ENCODE measurements at regions not wholly inside any gene's neighbourhood (a gene's known extent, or its start where the extent isn't known, plus 50 kb on each side); places are given as distances from the start of the nearest gene placed in this dataset.

GRCh38 chr6:119467488-119468081, 118.0 kb upstream of the MAN1A1 start:
- Mint-ChIP-seq H3K4me1 (ENCODE audit: low read depth in 2 of 2) (peaks cover 5 to 17% of the 10 kb centered on the region in 2 donors), H3K36me3 (no peaks in the 10 kb centered on the region), H3K27me3 (no peaks in the 10 kb centered on the region), H3K27ac (no peak overlapping the region), H3K4me3 (no peak overlapping the region), H3K9me3 (no peaks in the 10 kb centered on the region)
- no peak for DNase-seq (ENCODE audit: low spot score)
- no peak for ATAC-seq

GRCh38 chr6:119466226-119466625, 116.7 kb upstream of the MAN1A1 start:
- Mint-ChIP-seq H3K9me3 (no peaks in the 10 kb centered on the region), H3K27me3 (no peaks in the 10 kb centered on the region), H3K4me3 (no peak overlapping the region), H3K4me1 (ENCODE audit: low read depth in 2 of 2) (peaks cover 5 to 15% of the 10 kb centered on the region in 2 donors), H3K27ac (no peak overlapping the region), H3K36me3 (no peaks in the 10 kb centered on the region)
- ATAC-seq (no peak), DNase-seq (ENCODE audit: low spot score) (no peak)

DNA sequence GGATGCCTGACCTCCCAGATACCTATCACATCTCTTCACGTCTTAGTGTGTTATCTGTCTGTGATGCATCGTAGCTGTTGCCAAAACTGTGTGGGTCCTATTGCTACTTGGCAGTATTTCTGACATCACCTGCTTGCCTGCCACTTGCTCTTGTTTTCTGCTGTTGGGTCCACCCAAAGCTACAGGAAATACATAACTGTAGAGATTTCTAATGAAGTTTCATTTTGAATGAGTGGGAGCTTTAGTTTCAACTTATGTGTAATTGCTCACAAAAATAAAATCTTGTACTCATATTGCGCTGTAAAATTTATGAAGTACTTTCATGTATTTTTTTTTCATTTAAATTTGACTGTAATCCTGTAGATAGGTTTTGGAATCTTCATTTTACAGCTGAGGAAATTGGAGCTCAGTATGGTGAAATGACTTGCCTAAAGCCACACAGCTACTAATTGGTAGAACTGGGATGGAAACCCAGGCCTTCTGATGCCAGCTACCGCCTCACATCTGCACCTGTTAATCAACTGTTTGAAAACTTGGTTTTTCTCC, 113.6 kb upstream of the MAN1A1 start:
- H3K4me3 Mint-ChIP-seq = peak overlapping the region; percentile 8
- H3K27me3 Mint-ChIP-seq = peaks cover 2 to 6% of the 10 kb centered on the region in 2 donors
- DNase-seq (ENCODE audit: low spot score) = no peak
- H3K4me1 Mint-ChIP-seq (ENCODE audit: low read depth in 2 of 2) = peaks cover 5 to 7% of the 10 kb centered on the region in 2 donors
- H3K36me3 Mint-ChIP-seq = peaks cover 12% of the 10 kb centered on the region
- peak in 1 of 2 donors; percentile 82 for ATAC-seq
- H3K27ac Mint-ChIP-seq = peak overlapping the region in 1 of 2 donors; percentile 25
- H3K9me3 Mint-ChIP-seq = peaks cover 3% of the 10 kb centered on the region

DNA sequence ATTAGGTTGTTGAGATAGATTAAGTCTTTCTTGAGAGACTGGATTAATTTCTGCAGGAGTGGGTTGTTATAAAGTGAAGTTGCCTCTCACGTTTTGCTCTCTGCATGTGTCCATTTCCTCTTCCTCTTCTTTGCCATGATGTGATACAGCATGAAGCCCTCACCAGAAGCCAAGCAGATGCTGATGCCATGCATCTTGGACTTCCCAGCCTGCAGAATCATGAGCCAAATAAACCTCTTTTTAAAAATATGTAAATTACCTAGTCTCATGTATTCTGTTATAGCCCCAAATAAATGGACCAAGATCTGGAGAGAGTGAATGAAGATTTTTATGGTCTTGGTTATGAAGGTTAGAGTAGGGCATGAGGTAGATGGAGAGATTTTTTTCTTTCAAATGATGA, 111.6 kb upstream of the MAN1A1 start:
- Mint-ChIP-seq H3K27me3 (peaks cover 2 to 6% of the 10 kb centered on the region in 2 donors), H3K4me1 (ENCODE audit: low read depth in 2 of 2) (peaks cover 3 to 7% of the 10 kb centered on the region in 2 donors), H3K36me3 (peaks cover 12% of the 10 kb centered on the region), H3K27ac (no peak overlapping the region), H3K4me3 (no peak overlapping the region), H3K9me3 (peaks cover 3% of the 10 kb centered on the region)
- DNase-seq (ENCODE audit: low spot score) = no peak
- no peak for ATAC-seq

DNA sequence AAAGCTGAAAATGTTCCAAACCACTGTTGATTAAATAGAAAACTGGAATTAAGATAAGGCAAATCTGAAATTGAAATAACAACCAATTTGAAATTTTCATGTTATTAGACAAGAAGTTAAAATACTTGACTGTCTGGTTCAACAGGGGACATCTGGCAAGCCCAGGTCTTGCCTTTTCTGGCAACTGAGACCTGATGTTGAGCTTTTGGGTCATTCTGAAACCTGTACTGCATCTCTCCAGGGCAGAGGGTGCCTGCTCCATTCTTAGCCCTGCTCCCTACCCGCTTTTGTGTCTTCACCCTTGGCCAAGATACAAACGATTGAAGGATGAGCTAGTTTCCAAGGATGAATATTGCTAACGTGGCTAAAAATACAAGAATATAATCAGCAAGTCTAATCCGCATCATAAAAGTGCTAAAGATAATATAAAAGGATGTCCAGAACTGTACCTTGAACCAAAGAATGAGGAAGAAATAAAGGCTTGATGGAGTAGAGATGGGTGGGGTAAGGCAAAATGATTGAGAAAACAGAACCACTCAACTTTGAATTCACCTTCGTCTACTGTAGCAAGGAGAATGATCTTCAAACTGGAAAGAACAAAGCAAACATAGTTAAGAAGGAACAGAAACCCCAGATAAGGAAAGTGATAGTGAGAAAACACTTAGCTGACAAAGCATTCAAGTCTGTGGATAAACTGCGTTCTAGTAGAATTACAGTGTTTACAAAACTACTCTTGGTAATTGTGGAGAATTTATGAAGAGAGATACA, 109.8 kb upstream of the MAN1A1 start:
- no peak overlapping the region for H3K27ac Mint-ChIP-seq
- H3K4me3 Mint-ChIP-seq = no peak overlapping the region
- H3K36me3 Mint-ChIP-seq = peaks cover 12% of the 10 kb centered on the region
- peaks cover 3% of the 10 kb centered on the region for H3K9me3 Mint-ChIP-seq
- ATAC-seq = no peak
- peaks cover 3 to 7% of the 10 kb centered on the region in 2 donors for H3K4me1 Mint-ChIP-seq (ENCODE audit: low read depth in 2 of 2)
- no peak for DNase-seq (ENCODE audit: low spot score)
- peaks cover 2 to 11% of the 10 kb centered on the region in 2 donors for H3K27me3 Mint-ChIP-seq

DNA sequence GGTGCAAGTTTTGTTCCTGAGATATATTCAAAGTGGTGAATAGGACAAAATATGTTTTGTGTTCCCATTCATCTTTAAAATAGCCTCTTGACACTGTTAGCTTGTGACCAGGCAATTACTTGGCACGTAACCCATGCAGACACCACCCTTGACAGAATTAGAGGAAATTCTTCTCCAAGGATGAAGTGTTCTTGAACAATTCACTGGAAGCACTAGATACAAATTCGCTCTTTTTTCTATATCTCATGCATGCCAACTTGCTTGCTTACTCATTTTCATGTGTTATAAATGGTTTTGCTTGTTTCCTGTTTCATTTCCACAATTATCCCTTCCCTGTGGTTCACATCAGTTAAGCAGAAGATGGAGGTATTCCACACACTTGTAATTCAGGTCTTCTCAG, 105.2 kb upstream of the MAN1A1 start:
- H3K9me3 Mint-ChIP-seq = peaks cover 3% of the 10 kb centered on the region
- no peak overlapping the region for H3K27ac Mint-ChIP-seq
- H3K27me3 Mint-ChIP-seq = peaks cover 9 to 19% of the 10 kb centered on the region in 2 donors
- ATAC-seq (no peak), DNase-seq (ENCODE audit: low spot score) (no peak)
- H3K4me3 Mint-ChIP-seq = no peak overlapping the region
- H3K4me1 Mint-ChIP-seq (ENCODE audit: low read depth in 2 of 2) = no peaks in the 10 kb centered on the region
- H3K36me3 Mint-ChIP-seq = peaks cover 6% of the 10 kb centered on the region

DNA sequence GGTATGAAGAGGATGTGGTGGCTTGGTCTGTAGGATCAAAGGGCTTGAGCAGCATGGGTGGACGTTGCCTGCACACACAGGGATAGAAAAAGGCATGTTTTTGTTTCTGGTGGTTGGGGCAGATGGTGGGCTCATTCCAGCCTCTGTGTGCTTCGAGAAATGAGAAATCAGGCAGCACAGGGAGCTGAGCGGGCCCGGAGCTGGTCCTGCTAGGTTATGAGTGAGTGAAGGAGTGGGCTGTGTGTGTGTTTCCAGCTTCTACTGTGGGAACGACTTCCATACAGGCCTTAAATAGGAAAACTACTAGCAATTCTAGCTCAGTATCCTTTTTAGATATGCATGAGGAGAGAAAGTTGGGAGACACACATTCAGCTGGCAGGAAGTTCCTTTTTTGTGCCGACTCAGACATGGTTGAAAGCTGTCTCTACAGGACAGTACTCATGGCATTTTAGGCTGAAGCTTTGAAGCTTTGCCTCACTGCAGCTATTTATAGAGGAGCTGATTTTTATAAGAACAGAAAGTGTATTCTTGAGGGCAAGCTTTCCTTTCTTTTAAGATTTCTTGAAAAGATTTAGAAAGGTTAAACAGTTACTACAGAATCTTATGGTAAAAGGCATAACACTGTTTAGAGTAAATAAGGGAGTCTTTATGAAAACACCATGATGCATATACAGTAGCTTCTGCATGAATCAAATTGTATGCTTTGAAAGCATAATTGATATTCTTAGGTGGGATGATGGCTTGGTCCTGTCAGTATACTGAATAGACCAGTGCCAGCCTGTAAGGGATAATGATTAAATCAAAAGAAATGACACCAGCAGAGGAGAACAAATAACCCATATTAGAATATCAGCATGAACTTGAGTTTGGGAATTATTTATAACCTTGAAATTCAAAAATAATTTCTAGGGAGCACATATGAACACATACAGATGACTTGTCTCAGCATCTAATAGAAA, 104.0 kb upstream of the MAN1A1 start:
- Mint-ChIP-seq H3K27me3 (peaks cover 9 to 14% of the 10 kb centered on the region in 2 donors), H3K27ac (no peak overlapping the region), H3K4me1 (ENCODE audit: low read depth in 2 of 2) (no peaks in the 10 kb centered on the region), H3K36me3 (peaks cover 2% of the 10 kb centered on the region), H3K9me3 (peaks cover 3% of the 10 kb centered on the region), H3K4me3 (no peak overlapping the region)
- no peak for DNase-seq (ENCODE audit: low spot score)
- no peak for ATAC-seq

DNA sequence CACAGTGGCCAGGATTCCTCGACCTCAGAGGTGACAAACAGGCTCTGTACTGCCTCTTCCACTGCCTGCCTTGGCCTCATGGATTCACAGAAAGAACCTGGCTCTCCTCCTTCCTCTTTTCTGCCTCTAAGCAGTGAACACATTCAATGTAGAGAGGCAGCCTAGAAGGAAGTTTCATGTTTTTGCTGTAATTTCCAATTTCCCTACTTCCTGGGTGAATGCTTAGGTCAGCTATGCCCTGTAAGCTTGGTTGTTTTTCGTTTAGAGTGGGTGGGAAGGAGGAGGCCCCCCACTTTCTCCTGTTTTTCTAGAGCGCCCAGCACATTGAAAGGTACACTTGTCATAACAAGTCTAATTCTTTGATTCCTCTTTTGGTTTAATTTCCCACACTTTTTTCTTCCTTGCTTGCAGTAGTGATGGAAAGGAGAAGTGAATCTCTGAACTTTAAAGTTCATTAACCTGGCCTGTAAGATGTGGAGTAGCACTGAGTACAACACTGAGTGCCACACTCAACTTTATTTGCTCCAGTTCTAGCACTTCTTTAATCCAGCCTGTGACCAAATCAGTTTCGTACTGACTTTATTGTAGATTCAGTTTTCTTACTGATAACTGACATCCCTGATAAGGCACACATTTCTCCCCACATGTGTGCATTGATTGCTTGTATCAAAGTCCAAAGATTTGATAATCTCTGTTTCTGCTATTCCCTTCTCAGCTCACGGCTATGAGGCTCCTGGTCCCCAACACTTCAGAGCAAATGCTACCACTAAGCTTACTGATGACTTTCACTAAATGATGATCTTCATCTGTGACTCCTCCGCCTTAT, 100.0 kb upstream of the MAN1A1 start:
- DNase-seq (ENCODE audit: low spot score) = no peak
- no peak for ATAC-seq
- H3K4me3 Mint-ChIP-seq = no peak overlapping the region
- H3K4me1 Mint-ChIP-seq (ENCODE audit: low read depth in 2 of 2) = peaks cover 12 to 16% of the 10 kb centered on the region in 2 donors
- H3K27ac Mint-ChIP-seq = no peak overlapping the region
- no peaks in the 10 kb centered on the region for H3K36me3 Mint-ChIP-seq
- H3K27me3 Mint-ChIP-seq = peaks cover 7 to 9% of the 10 kb centered on the region in 2 donors
- H3K9me3 Mint-ChIP-seq = peaks cover 3% of the 10 kb centered on the region

GRCh38 chr6:119447921-119448320, 98.4 kb upstream of the MAN1A1 start:
- Mint-ChIP-seq H3K36me3 (no peaks in the 10 kb centered on the region), H3K4me1 (ENCODE audit: low read depth in 2 of 2) (peaks cover 18 to 21% of the 10 kb centered on the region in 2 donors), H3K9me3 (peaks cover under 1% of the 10 kb centered on the region), H3K27me3 (peaks cover 7 to 9% of the 10 kb centered on the region in 2 donors), H3K4me3 (no peak overlapping the region), H3K27ac (no peak overlapping the region)
- ATAC-seq (no peak), DNase-seq (ENCODE audit: low spot score) (no peak)

- peak overlapping the region; percentile 10 for H3K4me3 Mint-ChIP-seq
- H3K4me1 Mint-ChIP-seq (ENCODE audit: low read depth in 2 of 2) = peaks cover 20 to 21% of the 10 kb centered on the region in 2 donors
- no peak for DNase-seq (ENCODE audit: low spot score)
- H3K36me3 Mint-ChIP-seq = no peaks in the 10 kb centered on the region
- no peaks in the 10 kb centered on the region for H3K9me3 Mint-ChIP-seq
- H3K27ac Mint-ChIP-seq = peak overlapping the region in 1 of 2 donors; percentile 7
- ATAC-seq = no peak
- H3K27me3 Mint-ChIP-seq = peaks cover 7 to 8% of the 10 kb centered on the region in 2 donors
Measured at GRCh38 chr6:119446609-119447008, 97.0 kb upstream of the MAN1A1 start.

DNA sequence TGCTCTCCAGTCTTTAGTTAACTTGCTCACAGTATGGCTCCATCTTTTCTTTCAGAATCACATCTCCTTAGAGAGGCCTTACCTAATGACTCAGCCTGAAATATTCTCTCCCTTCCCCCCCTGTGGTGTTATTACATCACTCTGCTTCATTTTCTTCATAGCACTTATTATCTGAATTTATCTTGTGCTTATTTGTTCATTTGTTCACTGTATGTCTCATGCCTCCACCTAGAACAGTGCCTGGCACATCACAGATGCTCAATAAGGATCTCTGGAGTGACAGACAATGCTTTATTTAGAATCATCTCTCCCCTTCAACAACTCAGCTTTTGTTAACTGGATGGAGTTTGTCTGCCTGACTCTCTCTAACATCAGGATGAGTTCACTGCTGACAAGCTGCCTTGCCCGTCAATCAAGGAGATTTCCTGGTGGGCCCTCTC, 96.6 kb upstream of the MAN1A1 start:
- peaks cover 20 to 21% of the 10 kb centered on the region in 2 donors for H3K4me1 Mint-ChIP-seq (ENCODE audit: low read depth in 2 of 2)
- H3K27me3 Mint-ChIP-seq = peaks cover 7 to 8% of the 10 kb centered on the region in 2 donors
- DNase-seq (ENCODE audit: low spot score) (no peak), ATAC-seq (peak; percentile 57 to 77)
- H3K9me3 Mint-ChIP-seq = no peaks in the 10 kb centered on the region
- H3K27ac Mint-ChIP-seq = peak overlapping the region in 1 of 2 donors; percentile 7
- peak overlapping the region; percentile 10 for H3K4me3 Mint-ChIP-seq
- no peaks in the 10 kb centered on the region for H3K36me3 Mint-ChIP-seq

DNA sequence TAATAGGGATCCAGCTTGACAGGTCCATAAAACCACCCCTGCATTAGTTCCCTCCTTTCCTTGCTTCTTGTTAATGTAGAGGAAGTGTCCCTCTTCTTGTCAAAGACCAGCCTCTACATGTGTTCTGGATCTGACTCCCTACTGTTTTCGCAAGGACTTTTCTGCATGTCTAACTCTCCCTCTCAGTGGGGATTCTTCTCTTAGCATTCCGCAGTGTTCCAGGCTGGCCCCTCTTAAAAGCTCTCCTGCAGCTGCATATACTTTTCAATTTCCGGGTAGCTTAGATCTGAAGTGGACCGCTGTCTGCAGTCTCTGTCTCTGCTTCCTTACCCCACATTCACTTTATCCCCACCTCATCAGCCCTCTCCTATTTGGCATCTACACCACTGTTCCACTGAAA, 96.1 kb upstream of the MAN1A1 start:
- H3K4me3 Mint-ChIP-seq = peak overlapping the region; percentile 10
- peak overlapping the region in 1 of 2 donors; percentile 7 for H3K27ac Mint-ChIP-seq
- peaks cover 20 to 21% of the 10 kb centered on the region in 2 donors for H3K4me1 Mint-ChIP-seq (ENCODE audit: low read depth in 2 of 2)
- no peaks in the 10 kb centered on the region for H3K9me3 Mint-ChIP-seq
- no peak for DNase-seq (ENCODE audit: low spot score)
- peaks cover 2 to 5% of the 10 kb centered on the region in 2 donors for H3K27me3 Mint-ChIP-seq
- H3K36me3 Mint-ChIP-seq = no peaks in the 10 kb centered on the region
- no peak for ATAC-seq

All from natural killer cell treated with Interleukin-12 subunit alpha and Interleukin-12 subunit beta and Interleukin-15 and Interleukin-18, amount 100 ng/mL, for 72 hours (primary cell).